ENCODE measurements at regions not wholly inside any gene's neighbourhood (a gene's known extent, or its start where the extent isn't known, plus 50 kb on each side); places are given as distances from the start of the nearest gene placed in this dataset.

DNA sequence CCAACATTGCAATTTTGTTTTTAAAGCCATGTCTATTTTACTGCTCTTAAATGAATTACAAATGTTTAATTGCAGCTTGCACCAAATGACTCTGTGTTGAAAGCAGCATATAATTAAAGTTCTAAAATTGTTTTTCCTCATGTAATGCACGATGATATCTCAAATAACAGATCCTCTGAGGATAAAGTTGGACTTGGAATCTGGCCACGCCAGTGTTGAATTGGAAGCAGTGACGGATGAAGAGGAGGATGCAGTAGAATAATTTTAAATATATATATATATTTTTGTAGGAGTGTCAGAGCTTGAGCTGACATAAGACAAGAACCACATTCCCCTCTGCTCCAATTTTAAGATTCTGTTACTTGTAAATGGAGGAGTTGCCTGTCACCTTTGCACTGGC is 406.6 kb upstream of the DPPA4 start:
- Mint-ChIP-seq H3K27me3 (no peaks in the 10 kb centered on the region), H3K9me3 (peaks cover 0 to 3% (median 0%) of the 10 kb centered on the region in 9 donors), H3K4me1 (peaks cover 0 to 3% (median 0%) of the 10 kb centered on the region in 4 donors), H3K27ac (no peak overlapping the region), H3K4me3 (no peak overlapping the region), H3K36me3 (peaks cover 0 to 4% (median 0%) of the 10 kb centered on the region in 3 donors)
- ATAC-seq (no peak), DNase-seq (no peak)
- POLR2A ChIA-PET: no interaction called here

GRCh38 chr3:109772520-109772919 is 435.2 kb upstream of the DPPA4 start:
- ATAC-seq: no peak
- POLR2A ChIA-PET: no interaction called here
- Mint-ChIP-seq H3K4me3 (no peak overlapping the region), H3K9me3 (peaks cover 0 to 37% (median 13%) of the 10 kb centered on the region in 9 donors), H3K27ac (no peak overlapping the region), H3K27me3 (no peaks in the 10 kb centered on the region), H3K36me3 (peaks cover 0 to 8% (median 6%) of the 10 kb centered on the region in 3 donors), H3K4me1 (peaks cover 8 to 20% (median 17%) of the 10 kb centered on the region in 4 donors)
- DNase-seq: no peak

GRCh38 chr3:109774108-109774507 is 436.8 kb upstream of the DPPA4 start:
- Mint-ChIP-seq H3K27me3 (no peaks in the 10 kb centered on the region), H3K9me3 (peaks cover 0 to 40% (median 16%) of the 10 kb centered on the region in 9 donors), H3K36me3 (peaks cover 0 to 15% (median 14%) of the 10 kb centered on the region in 3 donors), H3K27ac (peak overlapping the region in 4 of 10 donors; percentile 12 to 44 (median 26)), H3K4me3 (no peak overlapping the region), H3K4me1 (peaks cover 5 to 20% (median 17%) of the 10 kb centered on the region in 4 donors)
- DNase-seq: peak in 2 of 10 donors; percentile 3 to 6
- peak in 1 of 2 donors; percentile 60 for ATAC-seq
- POLR2A ChIA-PET: no interaction called here

DNA sequence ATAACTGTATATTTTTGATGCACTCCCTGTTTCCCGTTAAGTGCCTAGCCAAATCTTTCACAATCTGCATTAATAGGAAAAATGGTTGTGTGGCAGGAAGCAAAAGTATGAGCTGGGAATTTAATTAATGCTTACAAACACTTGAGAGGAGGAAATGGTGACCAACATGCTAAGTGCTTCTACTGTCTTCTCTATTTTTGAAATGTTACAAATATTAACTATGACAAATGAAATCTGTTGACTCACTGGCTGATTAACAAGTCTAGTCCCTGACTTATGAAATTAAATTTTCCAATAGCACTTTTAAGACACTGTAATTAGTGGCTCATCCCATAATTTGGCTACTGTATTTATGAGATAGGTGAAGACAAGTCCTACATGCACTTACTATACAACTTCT is 446.9 kb upstream of the DPPA4 start:
- peaks cover 0 to 2% (median 0%) of the 10 kb centered on the region in 5 donors for H3K27me3 Mint-ChIP-seq
- H3K4me1 Mint-ChIP-seq: peaks cover 0 to 4% (median 0%) of the 10 kb centered on the region in 4 donors
- no peak for ATAC-seq
- no peak overlapping the region for H3K4me3 Mint-ChIP-seq
- peaks cover 0 to 16% (median 11%) of the 10 kb centered on the region in 3 donors for H3K36me3 Mint-ChIP-seq
- no peak for DNase-seq
- peaks cover 0 to 27% (median 10%) of the 10 kb centered on the region in 9 donors for H3K9me3 Mint-ChIP-seq
- peak overlapping the region in 1 of 10 donors; percentile 9 for H3K27ac Mint-ChIP-seq
- POLR2A ChIA-PET: no interaction called here

DNA sequence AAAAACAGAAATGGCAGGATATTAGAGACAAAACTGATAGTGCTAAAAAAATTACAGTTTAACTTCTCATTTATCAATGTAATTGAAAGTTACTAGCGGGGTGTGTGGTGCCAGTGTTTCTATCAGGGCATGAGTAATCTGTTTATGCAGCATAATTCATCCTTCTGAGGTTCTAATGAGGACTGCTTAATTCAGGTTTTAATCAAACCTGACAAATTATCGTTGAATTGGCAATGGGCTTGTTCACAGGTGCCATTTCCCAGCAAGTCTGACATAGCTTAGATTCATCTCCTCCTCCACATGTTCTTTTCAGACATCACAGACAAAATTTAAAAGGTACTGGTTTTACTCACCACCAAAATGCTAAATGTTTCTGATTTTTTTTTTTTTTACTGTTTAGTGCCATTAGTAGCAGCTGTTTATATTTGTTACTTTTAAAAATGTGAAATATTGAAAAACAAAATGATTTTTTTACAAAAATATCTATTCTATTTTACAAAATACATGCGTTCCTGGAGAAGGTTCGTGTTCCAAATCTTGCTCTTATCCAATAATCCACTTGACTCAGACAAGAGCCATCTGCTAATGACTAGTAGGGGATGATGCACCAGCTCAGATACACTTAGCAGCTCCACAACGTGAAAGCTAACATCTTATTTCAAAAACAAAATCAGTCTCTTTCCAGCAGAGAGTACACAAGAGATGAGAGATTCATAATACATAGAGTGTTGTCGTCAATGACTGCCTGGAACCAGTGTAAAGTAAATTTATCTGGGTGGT is 447.7 kb upstream of the DPPA4 start:
- H3K27me3 Mint-ChIP-seq: peaks cover 0 to 2% (median 0%) of the 10 kb centered on the region in 5 donors
- DNase-seq: no peak
- peaks cover 0 to 24% (median 6%) of the 10 kb centered on the region in 9 donors for H3K9me3 Mint-ChIP-seq
- H3K27ac Mint-ChIP-seq: peak overlapping the region in 1 of 10 donors; percentile 22
- ATAC-seq: no peak
- no peak overlapping the region for H3K4me3 Mint-ChIP-seq
- peaks cover 0 to 4% (median 0%) of the 10 kb centered on the region in 4 donors for H3K4me1 Mint-ChIP-seq
- POLR2A ChIA-PET: no interaction called here
- H3K36me3 Mint-ChIP-seq: peaks cover 0 to 13% (median 8%) of the 10 kb centered on the region in 3 donors

DNA sequence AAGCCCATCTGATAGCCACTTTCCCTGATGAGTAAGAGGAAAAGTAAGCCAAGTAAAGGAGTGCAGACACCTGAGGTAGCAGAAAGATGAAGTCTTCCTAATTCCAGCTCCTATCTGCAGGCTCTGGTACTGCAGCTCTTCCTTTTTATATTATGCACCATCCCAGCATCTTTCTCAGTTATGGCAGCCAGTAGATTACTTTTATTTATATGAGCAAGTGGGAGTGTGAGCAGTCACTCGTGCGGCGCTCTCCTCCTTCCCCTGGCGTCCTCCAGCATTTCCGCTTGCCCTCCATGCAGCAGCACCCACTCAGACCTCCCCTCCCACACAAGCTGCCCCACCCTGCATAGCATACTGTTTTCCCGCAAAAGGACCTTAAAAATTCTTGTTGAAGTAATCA is 465.9 kb upstream of the DPPA4 start:
- no peak for ATAC-seq
- peak overlapping the region in 4 of 10 donors; percentile 17 to 74 (median 54) for H3K27ac Mint-ChIP-seq
- POLR2A ChIA-PET: no interaction called here
- no peaks in the 10 kb centered on the region for H3K27me3 Mint-ChIP-seq
- H3K9me3 Mint-ChIP-seq: peaks cover 0 to 24% (median 10%) of the 10 kb centered on the region in 9 donors
- no peak overlapping the region for H3K4me3 Mint-ChIP-seq
- peaks cover 0 to 23% (median 21%) of the 10 kb centered on the region in 3 donors for H3K36me3 Mint-ChIP-seq
- DNase-seq: no peak
- H3K4me1 Mint-ChIP-seq: peaks cover 6 to 59% (median 54%) of the 10 kb centered on the region in 4 donors

- DNase-seq (peak in 2 of 10 donors; percentile 2 to 34), ATAC-seq (peak in 1 of 2 donors; percentile 17)
- Mint-ChIP-seq H3K36me3 (peaks cover 0 to 18% (median 14%) of the 10 kb centered on the region in 3 donors), H3K4me3 (peak overlapping the region in 5 of 10 donors; percentile 14 to 63 (median 33)), H3K27ac (peak overlapping the region; percentile 29 to 96 (median 68)), H3K27me3 (no peaks in the 10 kb centered on the region), H3K9me3 (peaks cover 0 to 20% (median 8%) of the 10 kb centered on the region in 9 donors), H3K4me1 (peaks cover 6 to 64% (median 57%) of the 10 kb centered on the region in 4 donors)
- POLR2A ChIA-PET: interaction anchor here (1.0 kb wide), 1 partner anchor 18 kb away, joined by 3 read pairs; no protein-coding TSS in a partner anchor
Measured at GRCh38 chr3:109804697-109805096, 467.4 kb upstream of the DPPA4 start.

DNA sequence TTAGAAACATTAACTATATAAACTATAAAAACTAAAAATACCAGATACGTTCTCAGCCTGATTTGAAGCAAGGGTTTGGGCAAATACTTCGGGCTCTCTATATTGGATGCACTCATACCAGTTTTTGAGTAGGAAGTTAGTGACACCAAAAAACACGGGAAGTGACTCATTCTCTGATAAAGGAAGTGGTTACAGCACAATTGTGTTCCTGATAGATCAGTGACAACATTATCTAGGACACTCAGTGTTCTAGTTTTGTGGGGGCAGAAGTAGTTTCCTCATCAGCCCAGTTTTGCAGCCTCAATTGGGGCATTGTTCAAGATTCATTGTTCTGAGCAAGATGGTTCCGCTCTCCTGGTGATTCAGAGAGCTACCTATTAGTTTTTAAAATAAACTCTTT is 469.6 kb upstream of the DPPA4 start:
- H3K27ac Mint-ChIP-seq: peak overlapping the region; percentile 22 to 96 (median 87)

DNA sequence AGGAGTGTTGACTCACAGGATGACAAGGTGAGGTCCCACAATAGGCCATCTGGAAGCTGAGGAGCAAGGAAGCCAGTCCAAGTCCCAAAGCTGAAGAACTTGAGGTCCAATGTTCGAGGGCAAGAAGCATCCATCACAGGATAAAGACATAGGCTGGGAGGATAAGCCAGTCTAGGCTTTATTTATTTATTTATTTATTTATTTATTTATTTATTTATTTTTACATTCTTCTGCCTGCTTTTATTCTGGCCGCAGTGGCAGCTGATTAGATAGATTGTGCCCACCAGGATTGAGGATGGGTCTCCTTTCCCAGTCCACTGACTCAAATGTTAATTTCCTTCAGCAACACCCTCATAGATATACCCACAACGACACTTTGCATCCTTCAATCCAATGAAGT is 472.2 kb upstream of the DPPA4 start:
- Mint-ChIP-seq H3K9me3 (peaks cover 0 to 13% (median 3%) of the 10 kb centered on the region in 9 donors), H3K36me3 (peaks cover 0 to 12% (median 11%) of the 10 kb centered on the region in 3 donors), H3K4me3 (no peak overlapping the region), H3K27ac (peak overlapping the region in 5 of 10 donors; percentile 19 to 59 (median 38)), H3K4me1 (peaks cover 6 to 45% (median 41%) of the 10 kb centered on the region in 4 donors), H3K27me3 (no peaks in the 10 kb centered on the region)
- no peak for ATAC-seq
- POLR2A ChIA-PET: no interaction called here
- no peak for DNase-seq

More for the DNA sequence above, 469.6 kb upstream of the DPPA4 start:
- H3K4me3 Mint-ChIP-seq: peak overlapping the region; percentile 46 to 84 (median 66)
- POLR2A ChIA-PET: interaction anchor here (1.2 kb wide), 1 partner anchor 9 kb away, joined by 3 read pairs; no protein-coding TSS in a partner anchor
- no peaks in the 10 kb centered on the region for H3K27me3 Mint-ChIP-seq
- peaks cover 6 to 54% (median 45%) of the 10 kb centered on the region in 4 donors for H3K4me1 Mint-ChIP-seq
- ATAC-seq: peak; percentile 92 to 94
- DNase-seq: peak in 8 of 10 donors; percentile 10 to 70 (median 52)
- H3K36me3 Mint-ChIP-seq: peaks cover 0 to 13% (median 13%) of the 10 kb centered on the region in 3 donors
- H3K9me3 Mint-ChIP-seq: peaks cover 0 to 15% (median 3%) of the 10 kb centered on the region in 9 donors

GRCh38 chr3:109818081-109818480 is 480.7 kb upstream of the DPPA4 start:
- Mint-ChIP-seq H3K27ac (peak overlapping the region in 1 of 10 donors; percentile 5), H3K36me3 (peaks cover 0 to 6% (median 1%) of the 10 kb centered on the region in 3 donors), H3K27me3 (no peaks in the 10 kb centered on the region), H3K9me3 (no peaks in the 10 kb centered on the region), H3K4me3 (no peak overlapping the region), H3K4me1 (peaks cover 0 to 7% (median 0%) of the 10 kb centered on the region in 4 donors)
- no peak for ATAC-seq
- DNase-seq: no peak
- POLR2A ChIA-PET: no interaction called here

- Mint-ChIP-seq H3K36me3 (no peaks in the 10 kb centered on the region), H3K4me1 (peaks cover 0 to 7% (median 0%) of the 10 kb centered on the region in 4 donors), H3K9me3 (peaks cover 0 to 3% (median 0%) of the 10 kb centered on the region in 9 donors), H3K27me3 (no peaks in the 10 kb centered on the region), H3K27ac (no peak overlapping the region), H3K4me3 (no peak overlapping the region)
- ATAC-seq (no peak), DNase-seq (no peak)
- POLR2A ChIA-PET: no interaction called here
Measured at GRCh38 chr3:109819734-109820133, 482.4 kb upstream of the DPPA4 start.

GRCh38 chr3:109825971-109826810 is 488.8 kb upstream of the DPPA4 start:
- no peak for ATAC-seq
- Mint-ChIP-seq H3K9me3 (peaks cover 0 to 4% (median 0%) of the 10 kb centered on the region in 9 donors), H3K36me3 (peaks cover 0 to 4% (median 0%) of the 10 kb centered on the region in 3 donors), H3K27ac (no peak overlapping the region), H3K4me3 (no peak overlapping the region), H3K27me3 (no peaks in the 10 kb centered on the region), H3K4me1 (no peaks in the 10 kb centered on the region)
- no peak for DNase-seq
- POLR2A ChIA-PET: no interaction called here
